Lower lobe of right lung (tissue), 2 donors: ENCODE measurements at regions not wholly inside any gene's neighbourhood (a gene's known extent, or its start where the extent isn't known, plus 50 kb on each side); places are given as distances from the start of the nearest gene placed in this dataset.

Experiments used
- ATAC-seq, 2 donors: fragments of 200-7000 bp; cut with Tn5 transposase; one replicate each; pipeline ENCODE4 v1.9.1; 2020 to 2022; ENCODE audit warnings: mild to moderate bottlenecking in 2 of 2, moderate library complexity in 2 of 2
- DNase-seq: peaks from one replicate; pipeline ENCODE4 v3.0.0-alpha.2; 2020
- H3K27ac ChIP-seq: fragments of 200-600 bp; one replicate; pipeline ENCODE4 v1.8.0; 2022
- H3K27me3 ChIP-seq: fragments of 200-600 bp; one replicate; pipeline ENCODE4 v1.8.0; 2022; ENCODE audit warnings: low read depth
- H3K36me3 ChIP-seq: fragments of 200-600 bp; one replicate; pipeline ENCODE4 v1.8.0; 2022; ENCODE audit warnings: mild to moderate bottlenecking
- H3K4me1 ChIP-seq: fragments of 200-600 bp; one replicate; pipeline ENCODE4 v1.8.0; 2022
- H3K4me3 ChIP-seq: fragments of 200-600 bp; one replicate; pipeline ENCODE4 v1.8.0; 2022; ENCODE audit warnings: mild to moderate bottlenecking
- H3K9me3 ChIP-seq: fragments of 200-600 bp; one replicate; pipeline ENCODE4 v1.8.0; 2022
- CTCF ChIP-seq: fragments of 200-600 bp; IDR thresholded peaks from one replicate; pipeline ENCODE4 v1.8.0; 2022; ENCODE audit warnings: antibody characterized with exemption, mild to moderate bottlenecking
- intact Hi-C: fragments of 100-400 bp; cut with DNase I; formaldehyde crosslinking; loops from one replicate; pipeline ENCODE4 v1.11.0; 2022
- donor health status: DM: no; HTN: yes; CAD: no; lungs with severe emphysema.

DNA sequence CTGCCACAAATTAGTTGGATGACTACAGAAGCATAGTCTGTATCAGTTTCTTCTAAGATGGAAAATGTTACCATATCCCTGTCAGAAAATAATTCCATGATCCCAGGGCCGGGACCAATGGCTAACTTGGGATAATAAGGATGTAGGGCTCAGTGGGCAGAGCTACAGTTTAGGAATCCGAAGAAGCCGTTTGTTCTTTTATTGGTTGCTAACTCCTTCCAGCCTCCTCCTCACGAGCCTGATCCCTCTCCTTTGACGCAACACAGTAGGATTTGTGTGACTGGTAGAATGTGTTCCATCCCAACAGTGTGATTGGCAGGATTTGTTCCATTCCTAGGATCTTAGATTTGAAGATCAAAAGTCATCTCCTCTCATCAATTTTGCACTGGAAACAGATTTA, 496.9 kb downstream of the AGTPBP1 start:
- Histone ChIP-seq H3K27ac (no peak overlapping the region), H3K36me3 (no peaks in the 10 kb centered on the region), H3K4me3 (no peak overlapping the region), H3K27me3 (no peaks in the 10 kb centered on the region), H3K4me1 (no peaks in the 10 kb centered on the region), H3K9me3 (no peaks in the 10 kb centered on the region)
- DNase-seq = no peak
- TF ChIP-seq CTCF = no peak
- intact Hi-C loops = no loop called here
- ATAC-seq = no peak

GRCh38 chr9:85243977-85244376, 497.8 kb downstream of the AGTPBP1 start:
- intact Hi-C loops = no loop called here

DNA sequence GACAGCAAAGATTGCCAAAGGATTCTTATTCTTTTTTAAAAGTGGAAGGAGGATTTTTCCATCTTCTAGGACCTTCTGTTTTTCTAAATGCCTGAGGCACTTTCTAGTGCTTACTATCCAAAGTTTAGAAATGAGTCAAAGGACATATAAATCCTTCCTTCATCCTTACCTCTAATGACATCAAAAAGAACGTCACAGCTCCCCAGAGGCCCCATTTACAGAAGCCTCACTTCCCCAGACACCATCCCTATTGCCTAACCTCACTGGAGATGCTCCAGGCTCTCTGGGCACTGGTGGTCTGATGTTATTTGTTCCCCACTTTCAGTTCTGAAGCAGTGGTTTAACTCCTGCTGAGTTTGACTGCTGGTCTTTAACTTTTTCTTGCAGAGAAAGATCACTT, 504.3 kb downstream of the AGTPBP1 start:
- no peaks in the 10 kb centered on the region for H3K9me3 ChIP-seq
- no peaks in the 10 kb centered on the region for H3K4me1 ChIP-seq
- ATAC-seq = no peak
- H3K27me3 ChIP-seq = no peaks in the 10 kb centered on the region
- no peak for DNase-seq
- no peak for TF ChIP-seq CTCF
- intact Hi-C loops = no loop called here
- H3K27ac ChIP-seq = no peak overlapping the region
- H3K4me3 ChIP-seq = no peak overlapping the region
- H3K36me3 ChIP-seq = no peaks in the 10 kb centered on the region

More at GRCh38 chr9:85243977-85244376, 497.8 kb downstream of the AGTPBP1 start:
- H3K4me1 ChIP-seq = no peaks in the 10 kb centered on the region
- ATAC-seq (no peak), DNase-seq (no peak)
- H3K9me3 ChIP-seq = no peaks in the 10 kb centered on the region
- no peaks in the 10 kb centered on the region for H3K36me3 ChIP-seq
- no peaks in the 10 kb centered on the region for H3K27me3 ChIP-seq
- TF ChIP-seq CTCF = no peak
- H3K4me3 ChIP-seq = no peak overlapping the region
- no peak overlapping the region for H3K27ac ChIP-seq

GRCh38 chr9:85230081-85230480, 511.7 kb downstream of the AGTPBP1 start:
- ATAC-seq = no peak
- DNase-seq = no peak
- H3K27ac ChIP-seq = no peak overlapping the region

GRCh38 chr9:85228111-85228855, 513.5 kb downstream of the AGTPBP1 start:
- ATAC-seq (no peak), DNase-seq (no peak)
- Histone ChIP-seq H3K27me3 (no peaks in the 10 kb centered on the region), H3K4me3 (no peak overlapping the region), H3K4me1 (no peaks in the 10 kb centered on the region), H3K9me3 (no peaks in the 10 kb centered on the region), H3K36me3 (no peaks in the 10 kb centered on the region), H3K27ac (no peak overlapping the region)
- intact Hi-C loops = no loop called here
- no peak for TF ChIP-seq CTCF

More at GRCh38 chr9:85230081-85230480, 511.7 kb downstream of the AGTPBP1 start:
- no peaks in the 10 kb centered on the region for H3K4me1 ChIP-seq
- H3K9me3 ChIP-seq = no peaks in the 10 kb centered on the region
- intact Hi-C loops = no loop called here
- no peak for TF ChIP-seq CTCF
- H3K4me3 ChIP-seq = no peak overlapping the region
- H3K36me3 ChIP-seq = no peaks in the 10 kb centered on the region
- no peaks in the 10 kb centered on the region for H3K27me3 ChIP-seq
